ENCODE measurements at regions not wholly inside any gene's neighbourhood (a gene's known extent, or its start where the extent isn't known, plus 50 kb on each side); places are given as distances from the start of the nearest gene placed in this dataset.
"Not testable (repeated sequence)": the region's sequence is repeated elsewhere in the genome, so short reads cannot be mapped to it uniquely, and the experiment has no call there.

DNA sequence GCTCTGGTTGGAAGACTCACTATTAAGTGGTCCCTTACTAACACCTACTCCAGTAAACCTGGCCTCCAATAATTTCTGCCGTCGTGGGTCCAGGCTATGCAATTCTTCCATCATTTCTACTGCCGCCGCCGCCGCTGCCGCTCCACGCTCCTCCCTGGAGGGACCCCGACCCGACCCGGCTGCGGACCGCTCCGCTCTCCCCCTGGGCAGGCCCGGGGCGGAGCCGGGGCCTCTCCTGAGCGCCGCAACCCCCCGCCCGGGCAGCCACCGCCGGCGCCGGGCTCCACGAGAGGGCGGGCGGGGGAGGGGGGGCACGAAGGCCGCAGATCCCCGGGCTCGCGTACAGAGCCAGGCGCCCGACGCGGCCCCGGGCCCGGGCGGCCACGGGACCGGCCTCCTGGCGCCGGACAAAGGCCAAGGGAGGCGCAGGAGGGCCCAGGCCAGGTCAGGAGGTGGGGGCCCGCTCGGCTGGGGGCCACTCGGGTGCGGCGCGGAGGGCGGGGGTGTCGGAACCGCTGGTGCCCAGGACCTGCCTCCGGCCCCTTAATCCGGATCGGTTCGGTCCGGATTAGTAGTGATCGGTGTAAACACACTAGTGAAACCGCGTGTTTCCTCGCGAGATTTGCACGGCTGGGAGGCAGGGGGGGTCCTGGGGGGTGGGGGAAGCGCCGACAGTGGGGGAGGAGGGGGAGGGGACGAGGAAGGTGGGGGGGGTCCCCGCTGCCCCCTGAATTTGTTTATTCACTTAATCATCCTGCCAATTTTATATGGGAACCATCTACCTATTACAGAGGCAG lies 215.1 kb upstream of the CCL2 start:
- peak; percentile 55 for DNase-seq

DNA sequence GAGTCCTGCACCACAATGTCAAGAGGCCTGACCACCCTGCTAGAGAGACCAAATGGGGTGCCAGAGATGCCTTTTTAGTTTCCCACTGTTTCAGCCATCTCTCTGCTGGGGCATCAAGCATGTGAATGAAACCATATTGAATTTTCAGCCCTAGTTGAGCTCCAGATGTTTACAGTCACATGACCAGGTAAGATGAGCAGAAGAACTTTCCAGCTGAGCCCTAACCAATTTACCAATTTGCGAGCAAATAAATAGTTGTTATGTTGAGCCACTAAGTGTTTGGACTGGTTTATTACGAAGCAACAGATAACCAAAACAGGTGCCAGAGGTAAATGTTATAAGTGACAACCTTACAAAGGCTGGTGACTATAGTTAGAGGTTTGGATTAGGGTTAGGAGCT lies 209.1 kb upstream of the CCL2 start:
- DNase-seq = no peak

DNA sequence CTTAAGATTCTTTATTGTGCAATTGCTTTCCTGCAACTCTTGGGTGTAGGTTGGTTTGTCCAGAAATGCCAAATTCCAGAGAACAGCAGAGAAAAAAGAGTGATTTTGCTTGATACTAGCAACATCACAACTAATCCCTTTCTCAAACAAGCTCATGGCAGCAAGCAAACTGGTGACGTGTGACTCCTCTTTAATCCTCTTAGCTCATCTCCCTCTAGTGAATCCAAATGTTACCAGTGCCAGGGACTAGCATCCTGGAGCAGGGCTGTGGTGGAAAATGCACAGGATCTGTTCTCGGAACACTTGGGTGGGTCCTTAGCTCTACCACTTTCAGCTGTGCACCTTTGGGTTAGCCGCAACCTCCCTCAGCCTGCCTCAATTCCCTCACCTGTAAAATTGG lies 204.0 kb upstream of the CCL2 start:
- DNase-seq = no peak

DNA sequence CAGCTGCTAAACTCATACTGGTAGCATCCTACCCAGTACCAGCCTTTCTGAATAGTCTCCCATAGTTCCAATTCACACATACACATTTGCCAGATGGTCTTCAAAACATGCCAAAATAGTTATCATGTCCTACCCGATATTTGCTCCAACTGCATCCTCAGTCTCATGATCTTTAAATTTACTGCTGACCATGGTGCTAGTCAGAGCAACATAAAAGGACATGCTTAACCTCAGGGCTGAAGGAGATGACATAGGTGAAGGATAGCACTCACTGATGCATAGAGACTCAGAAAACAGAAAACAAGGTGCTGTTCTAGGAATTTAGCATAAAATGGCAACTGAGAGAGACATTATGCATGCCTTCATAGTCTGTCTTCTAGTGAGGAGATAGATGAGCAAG lies 200.6 kb upstream of the CCL2 start:
- DNase-seq = no peak

DNA sequence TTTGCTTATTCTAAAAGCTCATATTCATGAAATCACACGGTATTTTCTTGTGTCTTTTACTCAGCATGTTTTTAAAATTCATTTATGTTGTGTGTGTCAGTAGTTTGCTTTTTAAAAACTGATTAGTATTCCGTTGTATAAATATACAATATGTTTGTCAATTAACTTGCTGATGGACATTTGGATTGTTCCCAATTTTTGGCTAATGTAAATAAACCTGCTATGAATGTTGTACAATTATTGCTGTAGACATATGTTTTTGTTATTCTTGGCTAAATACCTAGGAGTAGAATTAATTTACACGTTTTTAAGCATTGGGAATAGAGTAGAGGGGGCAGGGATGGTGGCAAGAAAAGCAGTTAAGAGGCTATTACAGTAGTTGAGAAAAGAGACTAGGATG lies 199.5 kb upstream of the CCL2 start:
- no peak for DNase-seq

DNA sequence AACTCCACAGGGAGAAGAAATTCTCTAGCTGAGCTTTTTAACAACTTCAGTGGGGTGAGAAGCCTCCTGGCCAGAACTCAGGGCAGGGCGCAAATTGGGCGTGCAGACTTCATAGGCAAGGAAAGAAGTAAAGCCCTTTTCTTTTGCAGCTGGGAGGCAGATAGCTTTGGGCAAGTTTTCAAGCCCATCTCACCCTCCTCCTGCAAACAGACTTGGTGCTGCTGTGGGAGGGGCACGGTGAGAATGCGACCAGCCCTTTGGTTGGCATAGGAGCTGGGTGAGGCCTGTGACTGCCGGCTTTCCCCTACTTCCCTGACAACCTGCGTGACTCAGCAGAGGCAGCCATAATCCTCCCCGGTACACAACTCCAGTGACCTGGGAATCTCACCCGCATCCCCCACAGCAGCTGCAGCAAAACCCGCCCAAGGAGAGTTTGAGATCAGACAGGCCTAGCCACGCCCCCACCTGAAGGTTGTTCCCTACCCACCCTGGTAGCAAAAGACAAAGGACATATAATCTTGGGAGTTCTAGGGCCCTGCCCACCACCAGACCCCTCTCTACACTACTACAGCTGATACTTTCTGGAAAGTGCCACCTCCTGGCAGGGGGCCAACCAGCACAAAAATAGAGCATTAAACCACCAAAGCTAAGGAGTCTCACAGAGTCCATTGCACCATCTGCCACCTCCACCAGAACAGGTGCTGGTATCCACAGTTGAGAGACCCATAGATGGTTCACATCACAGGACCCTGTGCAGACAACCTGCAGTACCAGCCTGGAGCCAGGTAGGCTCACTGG lies 195.5 kb upstream of the CCL2 start:
- DNase-seq = no peak

DNA sequence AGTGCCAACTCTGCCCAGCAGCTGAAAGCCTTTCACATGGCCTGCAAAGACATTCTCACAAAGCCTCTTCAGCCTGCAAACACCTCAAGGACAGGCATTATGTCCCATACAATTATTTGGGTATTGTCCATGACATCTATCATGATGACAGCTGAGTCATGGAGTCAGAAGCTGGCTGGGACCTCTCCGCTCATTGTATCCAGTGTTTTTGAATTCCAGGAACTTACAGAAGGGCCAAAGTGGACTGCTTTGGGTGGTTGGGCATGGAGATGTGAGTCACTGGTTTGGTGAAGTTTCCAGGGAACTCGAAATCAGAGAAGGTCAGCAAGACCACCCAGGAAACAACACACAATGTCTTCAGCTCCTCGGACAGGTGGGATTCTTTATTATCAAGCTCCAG lies 188.6 kb upstream of the CCL2 start:
- no peak for DNase-seq

DNA sequence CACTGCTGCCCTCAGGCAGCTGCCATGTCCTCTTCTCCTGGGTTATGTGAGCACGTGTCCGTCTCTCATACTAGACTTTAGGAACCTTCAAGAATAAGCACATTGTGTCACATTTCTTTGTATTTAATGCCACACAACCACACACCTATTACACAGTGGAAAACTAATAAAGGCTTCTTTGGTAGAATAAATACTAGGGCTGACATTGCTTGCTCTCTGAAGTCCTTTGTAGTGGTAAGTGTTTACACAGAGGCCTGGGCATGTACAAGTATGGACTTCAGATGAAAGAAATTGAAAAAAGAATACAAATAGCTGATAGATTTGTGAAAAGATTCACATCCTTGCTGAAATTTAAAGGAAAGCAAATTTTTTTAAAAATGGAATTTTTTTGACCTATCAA lies 188.1 kb upstream of the CCL2 start:
- DNase-seq = no peak

DNA sequence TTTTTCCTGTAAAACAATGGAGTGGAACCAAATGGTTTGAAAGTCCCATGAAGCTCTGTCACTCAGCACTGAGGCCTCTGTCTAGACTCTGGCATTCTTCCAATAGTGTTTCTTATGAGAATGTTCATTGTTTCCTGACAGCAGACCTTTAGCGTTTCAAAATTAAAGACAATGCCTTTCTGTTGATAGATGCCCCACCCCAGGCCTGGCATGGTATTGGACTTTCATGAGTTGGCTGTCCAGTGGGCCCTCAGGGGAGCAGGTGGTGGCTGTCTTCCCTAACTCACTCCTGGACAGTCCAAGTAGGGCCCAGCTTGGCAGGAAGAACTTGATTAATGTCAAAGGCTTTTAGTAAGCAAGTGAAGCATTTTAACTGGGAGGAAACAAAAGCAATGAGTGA lies 186.5 kb upstream of the CCL2 start:
- no peak for DNase-seq

DNA sequence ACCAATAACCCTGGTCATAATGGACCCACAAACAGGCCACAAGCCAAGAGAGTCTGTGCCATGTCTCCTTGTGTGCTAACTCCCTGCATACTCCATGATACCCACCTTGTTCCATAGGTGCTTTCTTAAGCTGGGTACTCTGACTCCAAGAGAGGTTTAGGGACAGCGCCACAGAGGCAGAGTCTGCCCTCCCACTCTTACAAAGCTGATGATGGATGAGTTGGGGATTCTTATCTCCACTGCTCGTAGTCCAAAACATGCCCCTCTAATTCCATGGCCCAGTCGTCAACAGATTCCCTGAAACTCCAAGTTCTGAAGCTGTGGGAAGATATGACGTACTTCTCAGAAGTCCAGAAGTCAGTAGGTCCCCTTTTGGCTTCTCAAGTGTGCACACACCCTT lies 184.4 kb upstream of the CCL2 start:
- DNase-seq = no peak

DNA sequence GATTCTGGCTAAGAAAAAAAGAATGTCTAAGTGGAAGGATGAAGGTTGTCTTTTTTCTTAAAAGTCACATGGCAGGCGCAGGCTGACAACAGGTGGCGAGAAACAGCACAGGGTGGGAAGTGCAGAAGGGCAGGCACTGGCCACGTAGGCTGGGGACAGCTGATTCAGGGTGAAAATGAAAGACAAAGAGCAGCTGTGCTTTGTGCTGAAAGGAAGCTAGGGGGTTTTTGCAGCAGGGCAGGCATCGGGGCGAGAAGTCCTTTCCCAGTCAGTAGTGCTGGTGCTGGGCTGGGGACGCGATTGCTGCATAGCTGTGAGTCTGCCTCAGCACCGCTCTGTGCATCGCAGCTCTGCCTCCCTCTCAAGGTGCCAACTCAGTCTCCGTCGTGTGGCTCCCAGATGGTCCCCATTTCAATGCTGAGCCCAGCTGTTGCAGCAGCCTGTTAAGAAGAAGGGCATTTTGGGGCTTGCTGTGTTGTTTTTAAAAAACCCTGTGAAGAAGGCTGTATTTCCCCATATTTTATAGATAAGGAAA lies 183.1 kb upstream of the CCL2 start:
- no peak for DNase-seq

DNA sequence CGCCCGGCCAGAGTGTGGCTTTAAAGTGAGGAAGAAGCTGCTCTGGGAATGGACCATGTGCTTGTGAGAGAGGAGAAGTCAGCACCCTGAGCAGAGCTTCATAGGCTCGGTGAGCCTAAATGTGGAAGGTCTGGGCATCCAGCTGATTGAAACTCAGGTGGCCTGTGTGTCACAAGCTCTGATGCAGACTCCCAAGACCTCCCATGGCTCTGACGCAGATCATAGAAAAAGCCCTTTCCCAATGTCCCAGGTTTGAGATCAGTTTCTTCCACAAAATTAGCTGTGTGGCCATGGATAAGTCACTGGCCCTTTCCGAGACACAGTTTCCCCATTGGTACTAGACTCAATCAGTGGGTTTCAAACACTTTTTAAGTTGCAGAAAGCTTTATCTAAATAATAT lies 180.0 kb upstream of the CCL2 start:
- no peak for DNase-seq

DNA sequence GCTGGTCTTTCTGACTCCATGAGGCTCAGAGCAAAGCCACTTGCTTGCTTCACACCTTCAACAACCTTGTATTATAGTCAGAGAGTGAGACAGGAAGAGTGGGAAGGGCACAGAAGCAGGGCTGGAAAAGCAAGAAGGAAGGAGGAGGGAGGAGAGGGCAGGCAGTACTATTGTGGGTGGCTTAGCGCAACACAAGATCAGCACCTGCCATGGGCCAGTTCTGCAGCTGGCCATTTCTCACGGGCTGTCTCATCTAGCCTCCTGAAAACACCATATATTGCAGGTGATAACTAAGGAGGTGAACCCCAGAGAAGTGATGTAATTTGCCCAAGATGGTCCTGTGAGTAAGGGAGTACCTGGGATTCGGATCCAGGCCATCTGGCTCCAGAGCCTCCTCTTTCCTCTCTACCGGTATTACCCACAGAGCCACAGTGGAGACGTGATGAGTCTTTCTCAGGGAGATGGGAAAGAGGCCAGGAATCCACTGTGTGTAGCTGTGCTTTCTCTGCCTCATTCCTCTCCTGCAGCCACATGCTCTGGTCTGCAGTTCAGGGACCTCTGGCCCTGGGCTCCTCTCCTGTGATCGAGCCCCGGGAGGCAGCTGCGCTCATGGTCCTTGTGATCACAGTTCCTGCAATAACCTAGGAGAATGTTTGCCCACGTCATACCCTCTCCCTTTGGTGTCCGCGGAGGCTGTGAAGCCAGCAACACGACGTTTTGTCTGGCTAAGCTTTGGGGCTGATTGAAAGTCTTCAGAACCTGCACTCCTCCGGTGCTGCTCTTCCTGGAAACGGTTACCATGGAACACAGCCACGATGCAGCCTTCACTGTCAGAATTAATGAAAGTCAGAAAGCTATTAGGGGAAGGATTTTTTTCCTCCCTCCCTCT lies 178.1 kb upstream of the CCL2 start:
- DNase-seq = no peak

DNA sequence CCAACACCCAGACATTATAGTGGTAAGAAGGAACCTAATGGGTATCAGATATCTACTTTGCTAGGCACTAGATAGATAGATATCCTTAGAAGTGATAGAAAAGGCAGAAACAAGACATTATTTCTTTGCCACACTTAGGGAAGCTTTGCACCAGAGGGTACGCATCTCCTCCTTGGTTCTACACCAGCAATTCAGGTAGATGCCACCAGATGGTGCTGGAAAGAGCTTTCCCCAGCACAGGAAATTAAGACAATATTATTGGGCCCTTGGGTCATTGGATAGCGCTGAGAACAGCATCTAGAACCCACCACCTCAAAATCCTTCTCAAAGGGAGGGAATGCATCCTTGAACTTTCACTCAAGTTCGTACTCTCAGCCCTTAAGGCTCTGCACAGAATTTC lies 173.8 kb upstream of the CCL2 start:
- no peak for DNase-seq

DNA sequence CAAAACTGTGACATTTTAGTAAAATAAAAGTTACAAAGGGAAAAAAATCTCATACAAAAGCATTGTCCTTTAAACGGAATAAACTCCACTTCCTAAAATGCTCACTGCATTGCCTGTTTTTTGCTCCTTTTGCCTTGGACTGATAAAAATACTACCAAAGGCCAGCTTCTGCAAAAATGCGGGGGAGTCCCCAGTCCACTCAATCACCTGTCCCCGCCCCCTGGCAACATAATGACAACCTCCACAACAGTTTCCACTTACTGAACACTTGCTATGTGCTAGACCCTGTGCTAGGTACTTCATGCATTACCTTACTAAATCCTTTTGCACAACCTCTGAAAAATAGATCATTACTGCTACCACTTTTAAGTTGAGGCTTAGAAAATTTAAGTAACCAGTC lies 172.7 kb upstream of the CCL2 start:
- DNase-seq = no peak

DNA sequence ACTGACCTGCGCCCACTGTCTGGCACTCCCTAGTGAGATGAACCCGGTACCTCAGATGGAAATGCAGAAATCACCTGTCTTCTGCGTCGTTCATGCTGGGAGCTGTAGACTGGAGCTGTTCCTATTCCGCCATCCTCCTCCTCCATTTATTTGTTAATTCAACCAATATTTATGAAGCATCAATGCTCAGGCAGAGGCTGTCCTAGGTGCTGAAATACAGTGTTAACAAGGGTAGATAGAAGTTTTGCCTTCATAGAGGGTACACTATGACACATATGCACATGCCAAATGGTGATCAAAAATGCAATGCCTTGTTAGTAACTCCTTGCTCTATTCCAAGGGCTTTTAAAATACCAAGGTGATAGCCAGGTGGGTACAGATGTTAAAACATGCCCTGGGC lies 166.0 kb upstream of the CCL2 start:
- not testable (repeated sequence) for DNase-seq

DNA sequence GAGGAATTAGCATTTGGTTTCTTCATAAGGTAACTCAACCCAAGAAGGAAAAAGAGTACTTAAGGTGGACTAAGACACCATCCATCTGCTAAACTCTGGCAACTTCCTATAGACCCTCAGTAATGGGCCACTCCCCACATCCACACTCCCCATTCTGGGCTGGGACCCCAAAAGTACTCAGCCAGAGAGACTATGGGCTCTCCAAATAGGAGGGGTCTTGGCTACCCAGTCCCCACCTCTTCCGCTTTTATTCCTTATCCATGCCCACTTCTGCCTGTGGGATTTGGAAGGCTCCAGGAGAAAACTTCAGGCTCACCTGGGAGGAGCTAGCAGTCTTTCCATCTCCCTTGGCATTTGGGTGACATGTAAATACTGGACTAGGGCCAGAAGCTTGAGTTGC lies 164.5 kb upstream of the CCL2 start:
- DNase-seq = no peak

DNA sequence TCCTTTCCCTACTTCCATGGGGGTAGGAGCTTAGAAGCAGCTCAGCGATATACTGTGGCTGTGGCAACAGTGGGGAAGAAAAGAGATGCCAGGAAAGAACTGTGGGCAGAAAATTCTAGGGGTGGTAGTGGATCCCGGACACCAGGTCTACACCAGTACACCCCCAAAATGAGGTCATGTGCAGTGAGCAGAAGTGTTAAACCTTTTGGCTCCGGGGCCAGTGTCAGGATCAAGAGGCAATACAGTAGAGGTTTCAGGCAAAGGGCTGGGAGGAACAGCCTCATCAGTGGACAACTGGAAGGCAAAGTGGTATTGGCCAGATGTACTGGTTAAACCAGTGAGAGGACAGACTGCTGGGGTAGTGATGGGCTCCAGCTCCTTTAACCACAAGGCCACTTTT lies 163.1 kb upstream of the CCL2 start:
- no peak for DNase-seq

DNA sequence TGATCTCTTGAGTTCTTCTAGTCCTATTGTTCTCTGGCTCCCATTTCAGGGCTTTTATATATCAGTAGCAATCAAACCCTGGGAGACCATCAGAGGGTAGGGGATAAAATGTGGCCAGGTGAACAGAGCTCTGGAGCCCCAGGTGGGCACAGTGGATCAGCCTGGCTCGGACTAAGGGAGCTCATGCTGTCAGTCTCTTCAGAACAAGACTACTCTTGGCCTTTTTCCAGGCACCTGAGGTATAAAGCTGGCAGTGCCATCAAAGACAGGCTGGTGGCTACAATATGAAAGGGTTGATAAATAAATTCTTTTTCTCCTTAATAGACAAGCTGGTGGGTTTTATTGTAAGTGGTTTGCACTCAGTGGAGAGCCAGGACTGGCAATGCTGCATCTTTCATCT lies 160.0 kb upstream of the CCL2 start:
- DNase-seq = no peak

DNA sequence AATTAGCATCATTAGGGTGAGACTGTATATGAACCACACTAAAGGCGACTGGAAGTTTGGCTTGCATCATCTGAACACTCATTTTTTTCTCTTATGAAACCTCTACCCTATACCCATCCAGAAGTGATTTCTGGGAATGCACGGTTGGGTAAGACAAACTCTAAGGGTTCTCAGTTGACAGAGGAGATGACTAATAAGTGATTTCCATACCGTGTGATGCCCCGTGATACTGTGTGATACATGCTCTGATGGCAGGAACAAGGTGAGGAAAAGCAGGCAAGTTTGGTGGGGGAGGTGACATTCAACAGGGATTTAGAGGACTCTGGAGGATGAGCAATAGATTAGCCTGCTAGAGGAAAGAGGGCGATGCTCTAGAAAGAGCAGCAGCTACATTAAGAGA lies 156.4 kb upstream of the CCL2 start:
- DNase-seq = no peak

DNA sequence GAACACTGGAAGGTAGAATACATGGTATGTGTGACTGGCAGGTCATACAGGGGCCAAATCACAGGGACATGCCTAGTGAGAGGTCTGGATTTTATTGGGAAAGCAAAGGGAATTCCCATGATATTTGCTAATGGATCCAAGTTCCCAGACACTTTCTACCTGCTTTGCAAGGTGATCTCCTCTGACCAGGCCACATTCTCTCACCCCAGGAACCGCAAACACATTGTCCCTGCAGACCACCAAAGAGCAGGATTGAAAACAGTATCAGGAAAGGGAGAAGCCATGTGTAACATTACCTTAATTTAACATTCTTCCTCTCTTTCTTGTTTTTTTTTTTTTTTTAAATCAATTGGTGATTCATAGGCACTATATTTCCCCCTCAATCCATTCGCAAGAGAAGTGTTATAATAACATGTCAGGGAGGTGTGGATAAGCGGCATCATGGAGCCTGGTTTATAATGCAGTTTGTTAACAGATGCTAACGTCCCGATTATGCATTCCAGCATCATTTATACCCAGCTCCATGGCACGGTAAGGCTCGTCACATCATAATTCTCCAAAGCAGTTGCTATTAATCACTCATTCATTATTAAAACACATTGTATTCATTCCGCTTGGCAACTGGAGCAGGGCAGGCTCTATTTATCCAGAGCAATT lies 155.1 kb upstream of the CCL2 start:
- no peak for DNase-seq

DNA sequence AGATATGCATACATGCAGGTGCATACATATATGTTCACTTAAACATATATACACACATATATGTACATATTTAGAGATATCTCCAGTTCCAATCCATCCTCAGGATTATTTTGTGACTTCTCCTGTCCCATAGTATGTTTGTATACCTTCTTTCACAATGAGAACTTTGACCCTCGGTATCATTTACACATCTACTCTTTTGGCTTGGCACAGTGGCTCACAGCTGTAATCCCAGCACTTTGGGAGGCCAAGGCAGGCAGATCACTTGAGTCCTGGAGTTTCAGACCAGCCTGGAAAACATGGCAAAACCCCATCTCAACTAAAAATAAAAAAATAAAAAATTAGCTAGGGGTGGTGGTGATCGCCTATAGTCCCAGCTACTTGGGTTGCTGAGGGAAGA lies 148.1 kb upstream of the CCL2 start:
- no peak for DNase-seq

DNA sequence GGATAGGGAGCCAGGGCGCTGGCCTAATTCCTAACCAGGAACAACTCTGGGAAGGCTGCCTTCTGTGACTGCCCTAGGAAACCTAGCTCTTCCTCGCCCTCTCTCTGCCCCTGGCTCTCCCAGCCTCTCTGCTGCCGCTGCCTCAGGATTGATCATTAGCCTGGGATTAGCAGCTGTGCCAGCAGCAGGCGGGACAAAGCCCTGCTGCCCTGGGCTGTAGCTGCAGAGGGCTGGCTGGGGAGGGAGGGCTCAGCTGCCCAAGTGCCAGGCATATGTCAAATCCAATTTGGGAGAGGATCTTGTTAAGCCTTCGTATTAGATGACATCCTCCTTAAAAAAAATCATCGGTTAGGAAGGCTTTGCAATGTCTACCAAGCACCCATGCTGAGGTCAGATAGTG lies 144.8 kb upstream of the CCL2 start:
- DNase-seq = no peak

Data from CD4-positive, alpha-beta T cell treated with Interferon gamma for 1 hour (primary cell).